MM.1S (cell line): ENCODE measurements at regions not wholly inside any gene's neighbourhood (a gene's known extent, or its start where the extent isn't known, plus 50 kb on each side); places are given as distances from the start of the nearest gene placed in this dataset.

Experiments used
- EZH2 ChIP-seq: fragments of 300-600 bp; sonication (generic); optimal IDR thresholded peaks from 2 replicates; pipeline ENCODE3; 2017; ENCODE audit warnings: low read depth, mild to moderate bottlenecking, antibody characterized with exemption, low read length, mixed read lengths
- EZH2phosphoT487 ChIP-seq: fragments of 300-600 bp; sonication (generic); IDR thresholded peaks from 2 replicates; pipeline ENCODE4 v1.6.1; 2018; ENCODE audit warnings: antibody characterized with exemption, low read length
- TF ChIP-seq, protein P1 (sequence below): fragments of 300-600 bp; sonication (generic); IDR thresholded peaks from 2 replicates; pipeline ENCODE4 v1.5.1; 2016; ENCODE audit warnings: antibody characterized with exemption, low read length, mixed read lengths

DNA sequence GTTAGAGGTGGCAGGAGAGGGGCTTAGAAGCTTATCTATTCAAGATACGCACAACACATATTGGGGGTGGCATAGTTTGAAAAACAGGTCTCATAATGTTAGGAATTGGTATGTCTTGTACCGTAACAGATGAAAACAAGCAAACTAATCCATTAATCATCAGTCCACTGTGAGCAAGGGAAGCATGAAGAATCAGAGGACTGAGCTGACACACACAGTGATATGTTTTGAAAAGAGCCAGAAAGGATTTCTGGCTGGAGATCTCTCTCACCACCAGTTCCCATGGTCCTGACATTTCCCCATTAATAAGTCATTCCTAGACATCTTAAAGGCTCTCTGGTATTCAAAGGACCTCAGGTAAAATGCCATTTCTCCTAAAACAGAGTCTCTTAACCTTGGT is 158.8 kb upstream of the PHACTR1 start:
- TF ChIP-seq EZH2phosphoT487 (no peak), EZH2 (no peak)
- TF ChIP-seq, protein P1, sequence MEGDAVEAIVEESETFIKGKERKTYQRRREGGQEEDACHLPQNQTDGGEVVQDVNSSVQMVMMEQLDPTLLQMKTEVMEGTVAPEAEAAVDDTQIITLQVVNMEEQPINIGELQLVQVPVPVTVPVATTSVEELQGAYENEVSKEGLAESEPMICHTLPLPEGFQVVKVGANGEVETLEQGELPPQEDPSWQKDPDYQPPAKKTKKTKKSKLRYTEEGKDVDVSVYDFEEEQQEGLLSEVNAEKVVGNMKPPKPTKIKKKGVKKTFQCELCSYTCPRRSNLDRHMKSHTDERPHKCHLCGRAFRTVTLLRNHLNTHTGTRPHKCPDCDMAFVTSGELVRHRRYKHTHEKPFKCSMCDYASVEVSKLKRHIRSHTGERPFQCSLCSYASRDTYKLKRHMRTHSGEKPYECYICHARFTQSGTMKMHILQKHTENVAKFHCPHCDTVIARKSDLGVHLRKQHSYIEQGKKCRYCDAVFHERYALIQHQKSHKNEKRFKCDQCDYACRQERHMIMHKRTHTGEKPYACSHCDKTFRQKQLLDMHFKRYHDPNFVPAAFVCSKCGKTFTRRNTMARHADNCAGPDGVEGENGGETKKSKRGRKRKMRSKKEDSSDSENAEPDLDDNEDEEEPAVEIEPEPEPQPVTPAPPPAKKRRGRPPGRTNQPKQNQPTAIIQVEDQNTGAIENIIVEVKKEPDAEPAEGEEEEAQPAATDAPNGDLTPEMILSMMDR = no peak
